IPS DF 4.7 (cell line): ENCODE measurements at regions not wholly inside any gene's neighbourhood (a gene's known extent, or its start where the extent isn't known, plus 50 kb on each side); places are given as distances from the start of the nearest gene placed in this dataset.

ENCODE experiments used
- DNase-seq: peaks from one replicate; pipeline ENCODE4 v3.0.0-alpha.2; 2013; ENCODE audit warnings: low spot score; ENCODE audit errors: extremely low read depth

DNA sequence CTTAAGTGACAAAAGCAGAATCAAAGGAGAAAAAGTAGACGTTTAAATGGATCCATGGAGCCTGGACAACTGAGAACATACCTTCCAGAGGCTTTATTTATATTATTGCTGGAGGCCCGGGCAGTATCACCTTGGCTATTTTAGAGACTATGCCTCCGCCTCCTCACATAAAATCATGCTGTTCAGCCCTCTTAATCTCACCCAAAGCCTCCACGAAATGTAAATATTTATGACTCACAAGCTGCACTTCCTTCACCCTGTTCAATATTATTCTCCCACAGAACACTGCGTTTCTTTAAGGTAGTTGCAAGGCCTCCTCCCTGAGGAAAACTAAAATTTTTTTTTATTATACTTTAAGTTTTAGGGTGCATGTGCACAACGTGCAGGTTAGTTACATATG lies 478.6 kb upstream of the ACVR2A start:
- no peak for DNase-seq

DNA sequence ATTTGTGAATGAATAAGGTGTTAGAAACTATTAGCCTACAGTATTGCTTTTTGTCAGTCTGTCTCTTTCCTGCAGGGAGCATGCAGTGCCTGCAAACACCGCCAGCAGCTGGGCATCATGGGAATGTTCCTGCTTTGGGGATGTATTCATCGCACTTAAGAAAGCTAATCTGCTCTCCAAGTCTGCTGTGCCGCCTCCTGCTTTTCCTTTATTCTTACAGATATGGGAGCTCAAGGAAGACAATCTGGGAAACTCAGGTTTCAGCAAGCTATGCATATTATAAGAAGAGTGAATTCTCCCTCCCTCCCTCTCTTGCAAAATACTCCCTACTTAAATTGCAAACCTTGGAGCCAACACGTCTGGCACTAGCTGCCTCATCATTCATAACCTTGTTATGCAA lies 479.2 kb upstream of the ACVR2A start:
- no peak for DNase-seq

DNA sequence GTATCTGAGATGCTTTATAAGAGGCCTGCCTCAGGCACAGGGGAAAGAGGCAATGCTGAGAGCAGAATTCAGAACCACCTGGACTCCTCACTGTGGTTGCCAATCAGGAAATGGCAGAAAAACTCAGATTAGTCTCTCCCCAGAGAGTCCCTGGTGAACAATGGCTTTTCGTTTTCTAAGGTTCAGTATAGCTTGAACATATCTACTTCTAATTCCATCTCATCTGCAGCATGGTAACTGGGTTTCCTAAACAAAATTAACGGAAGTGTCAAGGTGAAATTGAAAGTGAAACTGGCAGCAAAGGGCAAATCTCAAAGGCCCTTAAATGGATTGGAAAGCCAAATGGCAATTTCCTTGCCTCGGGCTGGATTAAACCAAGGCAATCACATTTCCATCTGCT lies 480.2 kb upstream of the ACVR2A start:
- no peak for DNase-seq

DNA sequence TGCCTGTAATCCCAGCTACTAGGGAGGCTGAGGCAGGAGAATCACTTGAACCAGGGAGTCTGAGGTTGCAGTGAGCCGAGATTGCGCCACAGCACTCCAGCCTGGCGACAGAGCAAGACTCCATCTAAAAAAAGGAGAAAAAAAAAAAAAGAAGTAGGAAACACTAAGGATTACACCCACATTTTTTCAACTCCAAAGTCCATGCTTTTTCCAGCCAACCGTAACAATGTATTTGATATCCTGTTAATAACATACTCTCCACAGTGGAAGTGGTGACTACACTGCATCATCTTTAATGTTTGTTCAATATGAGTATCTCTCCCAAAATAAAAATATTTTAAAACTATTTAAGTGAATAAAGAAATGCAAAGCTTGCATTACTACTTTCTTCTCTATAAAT lies 481.6 kb upstream of the ACVR2A start:
- DNase-seq, result no peak

DNA sequence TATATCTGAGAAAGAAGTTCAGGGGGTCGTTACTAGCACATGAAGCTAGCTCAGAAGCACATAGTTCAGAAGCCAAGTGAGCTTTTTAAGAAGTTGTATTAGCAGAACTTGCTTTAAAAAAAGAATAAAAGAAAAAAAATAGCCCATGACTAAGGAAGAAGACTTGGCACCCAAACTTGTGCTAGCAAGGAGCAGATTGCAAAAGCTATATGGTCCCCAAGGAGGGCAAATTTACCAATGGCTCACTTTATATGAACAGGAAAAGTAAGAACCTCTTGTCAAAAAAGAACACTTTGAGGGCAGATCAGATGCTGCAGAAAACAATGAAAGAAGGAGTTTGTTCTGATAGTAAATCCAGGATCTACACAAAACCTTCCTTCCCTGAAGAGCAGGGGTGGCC lies 486.5 kb upstream of the ACVR2A start:
- DNase-seq, result no peak

DNA sequence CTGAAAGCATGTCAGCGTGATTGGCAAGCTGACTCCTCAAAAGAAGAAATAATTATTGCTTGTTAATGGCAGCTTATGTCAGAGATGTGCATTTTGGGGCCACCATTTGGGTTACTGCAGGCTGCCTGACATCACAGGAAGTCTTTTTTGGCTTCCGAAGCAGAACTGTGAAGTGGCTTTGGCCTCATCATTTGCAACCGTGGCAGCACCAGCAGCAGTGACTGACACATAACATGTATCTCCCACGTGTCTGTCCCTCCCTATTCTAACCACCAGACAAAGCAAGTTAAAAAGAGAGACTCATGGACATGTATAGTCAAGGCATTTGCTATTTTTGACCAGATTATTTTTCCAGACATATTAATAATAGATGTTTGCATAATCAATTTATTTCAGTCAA lies 488.7 kb upstream of the ACVR2A start:
- no peak for DNase-seq

DNA sequence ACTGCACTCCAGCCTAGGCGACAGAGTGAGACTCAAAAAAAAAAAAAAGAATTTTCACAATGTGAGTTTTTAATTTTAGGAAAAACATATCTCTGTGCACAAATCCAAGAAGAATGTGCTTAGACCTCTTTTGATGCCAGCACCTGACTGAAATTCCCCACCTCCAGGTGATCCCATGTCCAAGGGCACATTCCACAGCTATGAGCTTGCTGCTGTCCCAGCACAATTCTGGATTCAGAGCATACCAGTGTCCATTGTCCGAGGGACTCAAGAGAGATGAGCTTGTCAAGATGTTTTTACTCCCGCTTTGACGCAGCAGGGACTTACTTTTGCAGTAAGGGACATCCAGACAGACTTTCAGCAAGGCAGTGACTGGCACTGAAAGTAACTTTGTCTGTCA lies 489.1 kb upstream of the ACVR2A start:
- no peak for DNase-seq

DNA sequence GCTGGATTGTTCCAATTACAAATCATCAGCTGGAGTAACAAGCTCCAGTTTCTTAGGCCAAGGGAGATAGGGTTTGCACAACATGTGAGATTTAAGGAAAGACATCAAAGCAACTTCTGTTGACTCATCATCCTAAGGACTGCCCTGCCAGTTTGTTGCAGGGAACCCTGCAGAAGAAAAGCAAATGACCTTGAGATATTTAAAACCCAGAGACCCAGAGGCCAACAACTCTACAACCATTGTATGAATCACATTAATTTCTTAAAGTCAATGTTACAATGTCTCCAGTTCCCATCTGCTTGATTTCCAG lies 491.8 kb upstream of the ACVR2A start:
- DNase-seq, result no peak

DNA sequence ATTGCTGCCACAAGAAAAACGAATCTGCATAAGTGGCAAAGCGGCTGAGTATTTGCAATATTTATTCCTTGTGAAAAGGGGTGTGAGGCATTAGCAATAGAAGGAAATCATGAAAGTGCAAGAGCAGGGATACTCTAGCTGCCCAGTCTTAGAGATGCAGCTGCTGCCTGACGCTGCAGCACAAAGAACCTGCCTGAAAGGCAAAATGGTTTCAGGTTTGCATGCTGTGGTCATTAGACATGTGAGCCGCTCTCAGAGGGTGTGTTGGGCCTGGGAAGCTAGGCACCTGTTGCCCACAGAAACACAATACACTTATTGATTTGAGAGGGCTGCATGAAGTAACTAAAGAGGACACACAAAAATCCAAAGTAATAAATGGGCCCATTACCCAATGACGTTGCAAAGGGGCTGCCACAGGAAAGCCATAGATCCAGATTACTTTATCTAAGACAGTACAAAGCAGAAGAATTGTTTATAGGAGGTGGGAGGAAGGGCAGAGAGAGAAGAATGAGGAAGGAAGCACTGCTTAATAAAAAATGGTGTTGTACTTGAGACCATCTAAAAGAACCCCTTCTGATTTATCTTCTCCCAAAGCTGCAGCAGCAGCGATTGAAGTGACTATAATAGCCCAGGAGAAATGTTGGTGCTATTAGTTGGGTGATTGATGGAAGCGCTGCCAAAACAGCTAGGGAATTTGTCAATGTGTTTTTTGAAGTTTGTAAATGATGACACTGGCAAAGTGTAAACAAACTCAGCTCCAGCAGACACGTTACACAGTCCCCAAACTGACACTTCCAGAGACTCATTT lies 492.4 kb upstream of the ACVR2A start:
- DNase-seq, result no peak

DNA sequence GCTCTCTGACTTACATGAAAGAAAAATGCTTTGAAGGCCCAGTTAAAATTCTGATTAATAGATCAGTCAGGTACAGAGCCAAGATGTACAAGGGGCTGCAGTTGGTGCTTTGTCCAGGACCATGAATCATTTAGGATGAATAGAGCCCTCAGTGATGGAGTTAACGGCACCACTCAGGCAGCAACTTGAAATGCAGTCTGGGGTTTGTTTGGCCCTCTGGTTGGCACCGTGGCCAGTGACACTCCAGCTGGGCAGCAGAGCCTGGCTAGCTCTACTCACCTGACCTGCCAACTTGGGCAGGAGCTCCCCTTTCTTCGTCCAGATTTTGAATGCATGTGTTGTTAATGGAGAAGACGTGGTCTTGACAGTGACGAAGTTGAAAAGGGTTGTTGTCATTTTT lies 493.0 kb upstream of the ACVR2A start:
- DNase-seq, result no peak

DNA sequence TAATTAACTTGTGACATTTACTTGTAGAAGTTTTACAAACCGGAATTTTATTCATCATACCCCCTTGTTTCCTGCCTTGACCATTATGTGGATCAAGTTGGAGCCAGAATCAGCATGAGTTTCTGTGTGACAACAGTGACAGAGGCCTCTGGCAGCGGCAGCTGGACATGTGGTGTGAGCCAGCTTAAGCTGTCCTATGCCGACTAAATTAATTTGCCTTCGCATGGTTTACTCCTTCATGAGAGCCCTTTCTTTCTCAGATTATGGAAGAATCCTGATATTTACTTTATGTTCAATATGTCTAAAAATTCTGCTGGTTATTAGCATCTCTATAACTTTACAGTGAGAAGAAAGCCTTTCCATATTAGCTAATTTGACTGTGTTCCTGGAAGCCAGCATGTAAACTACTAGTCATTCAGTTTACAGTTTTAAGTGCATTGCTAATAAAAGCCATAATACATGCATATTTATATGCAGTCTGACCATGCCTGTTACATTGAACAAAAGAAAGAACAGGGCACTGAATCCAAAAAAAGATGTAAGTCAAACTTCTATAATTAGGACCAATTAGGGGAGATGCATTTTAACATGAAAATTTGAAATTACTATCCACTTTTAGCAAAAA lies 495.8 kb upstream of the ACVR2A start:
- no peak for DNase-seq

DNA sequence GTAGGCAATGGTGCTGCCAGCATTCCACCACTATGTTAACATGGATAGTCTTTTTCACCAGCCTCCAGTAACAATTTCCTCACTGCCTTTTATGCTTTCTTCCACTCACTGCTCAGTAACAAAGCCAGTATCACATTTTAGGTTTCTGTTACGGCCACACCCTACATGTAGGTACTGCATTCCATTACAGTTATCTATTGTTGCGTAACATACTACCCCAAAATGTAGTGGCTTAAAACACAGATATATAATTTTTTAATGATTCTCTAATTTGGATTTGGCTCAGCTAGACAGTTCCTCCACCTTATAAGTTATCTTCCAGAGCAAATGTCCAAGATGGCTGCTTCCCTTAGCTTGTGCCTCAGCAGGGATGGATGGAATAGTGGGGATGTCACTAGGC lies 498.7 kb upstream of the ACVR2A start:
- DNase-seq, result no peak

DNA sequence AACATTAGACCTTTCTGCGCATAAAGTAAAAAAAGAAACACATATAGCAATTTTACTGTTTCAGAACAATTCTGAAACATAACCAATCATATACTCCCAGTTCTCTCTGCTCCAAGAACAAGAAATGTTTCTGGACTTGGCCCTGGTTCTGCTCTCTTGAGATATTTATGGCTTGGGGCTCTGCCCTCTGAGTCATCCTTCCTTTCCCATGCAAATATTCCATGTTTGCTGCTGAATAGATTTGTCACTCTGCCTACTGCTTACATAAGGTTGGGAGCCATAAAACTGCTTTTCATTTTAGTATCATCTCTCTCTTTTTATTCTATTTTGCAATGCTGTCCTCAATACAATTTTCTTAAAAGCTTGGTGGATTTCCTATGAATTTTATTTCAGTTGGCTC lies 499.6 kb upstream of the ACVR2A start:
- DNase-seq, result no peak

DNA sequence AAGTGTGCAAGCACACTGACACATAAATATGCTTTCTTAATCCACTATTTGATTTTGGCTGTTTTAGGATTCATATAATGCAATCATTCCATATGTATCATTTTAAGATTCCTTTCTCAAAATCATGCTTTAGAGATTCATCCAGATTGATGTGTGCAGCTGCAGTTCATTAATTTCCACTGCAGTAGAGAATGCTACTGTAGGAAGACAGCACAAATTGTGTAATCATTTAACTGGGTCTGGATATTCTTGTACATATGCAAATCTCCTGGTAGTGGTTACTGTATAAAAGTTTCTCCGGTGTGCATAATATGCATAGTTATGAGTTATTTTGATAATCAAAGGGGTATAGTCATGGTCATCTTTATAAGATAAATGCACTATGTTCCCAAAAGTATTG lies 502.5 kb upstream of the ACVR2A start:
- DNase-seq, result no peak

DNA sequence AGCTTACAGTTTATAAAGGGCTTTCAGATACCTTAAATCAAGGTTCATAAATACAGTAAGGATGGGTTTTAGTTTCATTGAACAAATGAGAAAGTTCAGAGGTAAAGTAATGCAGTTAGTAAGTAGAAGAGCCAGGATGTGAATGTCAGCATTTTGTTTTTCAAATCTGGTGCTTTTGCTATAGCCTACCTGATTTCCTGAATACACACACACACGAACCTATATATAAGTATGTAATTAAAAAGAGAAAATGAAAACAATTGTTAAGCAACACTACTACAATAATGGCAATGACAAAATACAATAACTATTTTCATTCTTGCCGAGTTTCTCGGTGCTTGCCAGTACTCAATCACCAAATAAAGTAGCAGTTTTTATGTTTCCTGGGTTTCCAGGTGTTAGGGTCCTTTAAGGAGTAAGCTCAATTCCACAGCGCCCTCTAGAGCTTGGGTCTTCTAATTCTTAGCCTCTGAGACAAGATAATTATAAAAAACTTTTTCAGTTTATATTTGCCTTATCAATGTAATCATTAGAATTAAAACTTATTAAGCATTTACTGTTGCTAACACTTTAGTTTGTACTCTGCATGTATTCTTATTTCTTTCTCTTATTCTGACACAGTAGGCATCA lies 512.9 kb upstream of the ACVR2A start:
- peak; percentile 28 for DNase-seq

DNA sequence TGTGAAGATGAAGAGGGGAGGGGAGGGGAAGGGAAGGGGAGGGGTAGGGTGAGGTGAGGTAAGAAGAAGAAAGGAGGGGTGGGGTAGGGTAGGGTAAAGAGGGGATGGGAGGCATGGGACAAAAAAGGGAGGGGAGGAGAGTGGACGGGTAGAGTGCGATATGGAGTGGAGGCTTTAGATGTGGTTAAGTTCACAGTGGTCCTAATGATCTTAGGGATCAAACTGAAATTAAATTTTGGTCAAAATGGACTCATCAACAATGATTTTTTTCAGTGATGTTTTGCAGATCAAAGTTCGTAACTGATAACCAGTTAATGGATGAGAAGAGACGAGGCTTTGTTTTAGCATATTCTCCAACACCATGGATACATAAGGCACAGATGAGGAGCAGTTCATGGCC lies 513.9 kb upstream of the ACVR2A start:
- no peak for DNase-seq

DNA sequence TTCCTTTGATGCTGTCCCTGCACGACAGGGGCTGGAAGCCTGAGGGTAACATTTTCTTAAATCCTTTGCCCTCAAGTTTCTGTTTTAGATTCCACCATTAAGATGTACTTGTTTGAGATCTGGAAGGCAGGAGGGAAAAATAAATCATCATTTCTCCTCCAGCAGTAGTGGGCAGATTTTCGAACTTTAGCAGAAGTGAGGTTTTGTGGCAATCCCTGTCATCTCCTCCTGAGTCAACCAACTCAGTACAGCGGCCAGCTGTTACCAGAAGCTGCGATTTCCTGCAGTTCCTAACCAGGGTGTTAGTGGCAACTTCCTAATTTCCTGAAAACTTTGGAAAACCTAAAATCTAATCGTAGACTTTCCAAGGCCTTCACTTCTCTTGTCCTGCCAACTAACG lies 517.2 kb upstream of the ACVR2A start:
- DNase-seq, result no peak

DNA sequence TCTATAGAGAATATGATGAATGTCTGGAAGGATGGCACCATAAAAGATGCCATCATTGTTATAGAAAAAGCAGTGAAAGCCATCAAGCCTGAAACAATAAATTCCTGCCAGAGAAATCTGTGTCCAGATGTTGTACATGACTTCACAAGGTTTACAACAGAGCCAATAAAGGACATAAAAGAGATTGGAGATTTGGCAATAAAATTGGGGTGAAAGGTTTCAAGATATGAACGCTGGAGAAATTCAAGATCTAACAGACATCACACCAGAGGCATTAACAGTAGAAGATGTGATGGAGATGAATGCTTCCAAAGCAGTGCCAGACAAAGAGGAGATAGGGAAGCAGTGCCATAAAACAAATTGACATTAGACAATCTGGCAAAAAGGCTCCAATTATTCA lies 518.8 kb upstream of the ACVR2A start:
- no peak for DNase-seq

DNA sequence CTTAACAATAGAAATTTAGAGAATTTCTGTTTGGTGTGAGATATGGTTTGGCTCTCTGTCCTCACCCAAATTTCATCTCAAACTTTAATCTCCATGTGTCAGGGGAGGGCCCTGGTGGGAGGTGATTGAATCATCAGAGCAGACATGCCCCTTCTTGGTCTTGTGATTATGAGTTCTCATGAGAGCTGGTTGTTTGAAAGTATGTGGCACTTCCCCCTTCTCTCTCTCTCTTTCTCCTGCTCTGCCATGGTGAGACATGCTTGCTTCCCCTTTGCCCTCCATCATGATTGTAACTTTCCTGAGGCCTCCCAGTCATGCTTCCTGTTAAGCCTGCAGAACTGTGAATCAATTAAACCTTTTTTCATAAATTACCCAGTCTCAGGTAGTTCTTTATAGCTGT lies 524.7 kb upstream of the ACVR2A start:
- DNase-seq, result no peak

DNA sequence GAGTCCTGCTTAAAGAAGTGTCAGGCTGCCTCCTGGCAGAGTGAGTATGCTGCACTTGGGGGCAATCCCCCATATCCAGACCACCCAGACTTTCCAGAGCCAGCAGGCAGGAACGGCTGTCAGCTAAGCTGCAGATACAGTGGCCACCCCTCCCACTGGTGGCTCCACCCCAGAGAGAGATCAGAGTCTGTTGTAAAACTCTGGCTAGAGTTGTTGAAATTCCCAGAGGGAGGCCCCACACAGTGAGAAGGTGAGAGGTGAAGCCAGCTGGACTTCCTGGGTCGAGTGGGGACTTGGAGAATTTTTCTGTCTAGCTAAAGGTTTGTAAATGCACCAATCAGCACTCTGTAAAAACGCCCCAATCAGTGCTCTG lies 533.8 kb upstream of the ACVR2A start:
- DNase-seq, result no peak

DNA sequence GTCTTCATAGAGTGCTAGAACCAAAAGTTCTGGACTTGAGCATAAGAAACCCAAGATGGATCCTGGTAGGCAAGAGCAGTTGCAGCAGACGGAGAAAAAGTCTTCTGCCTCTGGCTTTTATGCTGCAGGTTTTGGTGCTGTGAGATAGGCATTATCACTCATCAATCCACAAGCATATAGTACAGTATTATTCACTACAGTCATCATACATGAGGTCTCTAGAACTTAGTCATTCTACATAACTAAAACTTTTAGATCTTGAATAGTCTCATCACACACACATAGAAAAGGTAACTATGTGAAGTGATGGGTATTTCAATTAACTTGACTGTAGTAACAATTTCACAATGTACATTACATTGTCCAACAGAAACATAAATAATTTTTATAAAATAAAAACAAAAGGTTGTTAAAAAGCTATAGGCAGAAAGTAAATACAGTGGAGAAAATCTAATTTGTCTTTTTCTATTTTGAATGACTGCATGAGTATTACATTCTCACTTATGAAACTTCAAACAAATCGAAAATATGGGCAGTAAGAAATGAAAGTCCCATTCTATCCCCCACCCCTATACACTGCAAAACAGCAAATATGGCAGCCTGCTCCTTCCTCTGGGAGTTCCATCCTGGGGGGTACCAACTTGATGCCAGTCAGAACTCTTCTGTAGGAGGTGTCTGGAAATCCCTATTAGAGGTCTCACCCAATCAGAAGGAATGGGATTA lies 534.3 kb upstream of the ACVR2A start:
- DNase-seq, result no peak

DNA sequence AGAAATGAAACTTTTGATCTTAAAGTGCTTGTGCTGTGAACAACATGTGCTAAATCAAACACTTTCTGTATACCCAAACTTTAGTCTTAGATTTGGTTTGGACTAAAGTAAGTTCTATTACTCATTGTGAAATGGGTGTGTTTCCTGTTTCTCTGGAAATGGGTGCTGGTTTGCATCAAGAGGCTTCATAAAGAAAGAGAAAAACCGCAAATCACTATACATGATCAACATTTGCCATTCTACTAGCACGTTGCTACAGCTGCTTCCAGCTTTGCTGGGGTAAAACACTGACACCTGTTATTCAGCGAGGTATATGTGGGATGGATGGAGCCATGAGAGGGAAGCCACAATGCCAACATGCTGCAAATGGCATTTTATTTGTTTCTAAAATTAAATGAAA lies 547.0 kb upstream of the ACVR2A start:
- DNase-seq, result no peak
